Brain microvascular endothelial cell (primary cell): ENCODE measurements at regions not wholly inside any gene's neighbourhood (a gene's known extent, or its start where the extent isn't known, plus 50 kb on each side); places are given as distances from the start of the nearest gene placed in this dataset.
"Not testable (repeated sequence)": the region's sequence is repeated elsewhere in the genome, so short reads cannot be mapped to it uniquely, and the experiment has no call there.

Source experiments
- DNase-seq: peaks from one replicate; pipeline ENCODE4 v3.0.0-alpha.2; 2020
- H3K27ac ChIP-seq: fragments of 250-450 bp; sonication (Bioruptor Pico); 2 replicates; pipeline ENCODE4 v1.5.1; 2020; ENCODE audit warnings: mild to moderate bottlenecking, moderate library complexity
- H3K27me3 ChIP-seq: fragments of 250-450 bp; sonication (Bioruptor Pico); replicated peaks from 2 replicates; pipeline ENCODE4 v1.5.1; 2020; ENCODE audit warnings: mild to moderate bottlenecking
- H3K36me3 ChIP-seq: fragments of 250-450 bp; sonication (Bioruptor Pico); replicated peaks from 2 replicates; pipeline ENCODE4 v1.5.1; 2020; ENCODE audit warnings: mild to moderate bottlenecking
- H3K4me3 ChIP-seq: 2 replicates; pipeline ENCODE4 v1.5.1; 2011; ENCODE audit warnings: low read depth, mild to moderate bottlenecking, control low read depth, low read length, moderate library complexity
- in situ Hi-C: cut with HindIII; loops from 2 replicates; pipeline ENCODE4 v1.10.0; 2017; ENCODE audit warnings: low sequenced_read_pairs, low pct_ligation_motif_present
- TF ChIP-seq, protein P1 (sequence below): IDR thresholded peaks from 2 replicates; pipeline ENCODE4 v1.5.1; 2011; ENCODE audit warnings: low read depth, mild to moderate bottlenecking, moderate library complexity, low read length, control low read depth, inconsistent platforms; ENCODE audit errors: missing control alignments

DNA sequence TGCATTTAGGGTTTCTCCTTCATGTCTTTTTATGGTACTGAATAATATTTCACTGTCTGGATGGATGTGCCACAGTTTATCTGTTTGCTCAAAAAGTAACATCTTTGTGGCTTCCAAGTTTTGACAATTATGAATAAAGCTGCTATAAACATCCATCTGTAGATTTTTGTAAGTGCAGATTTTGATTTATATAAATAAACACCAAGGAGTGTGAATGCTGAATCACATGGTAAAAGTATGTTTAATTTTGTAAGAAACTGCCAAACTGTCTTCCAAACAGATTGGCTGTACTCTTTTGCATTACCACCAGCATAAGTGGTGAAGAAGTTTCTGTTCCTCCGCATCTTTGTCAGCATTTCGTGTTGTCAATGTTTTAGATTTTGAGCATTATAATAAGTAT, 158.7 kb upstream of the GIMD1 start:
- no peak for DNase-seq
- H3K27me3 ChIP-seq = no peaks in the 10 kb centered on the region
- in situ Hi-C loops = no loop called here
- H3K36me3 ChIP-seq = no peaks in the 10 kb centered on the region
- TF ChIP-seq, protein P1, sequence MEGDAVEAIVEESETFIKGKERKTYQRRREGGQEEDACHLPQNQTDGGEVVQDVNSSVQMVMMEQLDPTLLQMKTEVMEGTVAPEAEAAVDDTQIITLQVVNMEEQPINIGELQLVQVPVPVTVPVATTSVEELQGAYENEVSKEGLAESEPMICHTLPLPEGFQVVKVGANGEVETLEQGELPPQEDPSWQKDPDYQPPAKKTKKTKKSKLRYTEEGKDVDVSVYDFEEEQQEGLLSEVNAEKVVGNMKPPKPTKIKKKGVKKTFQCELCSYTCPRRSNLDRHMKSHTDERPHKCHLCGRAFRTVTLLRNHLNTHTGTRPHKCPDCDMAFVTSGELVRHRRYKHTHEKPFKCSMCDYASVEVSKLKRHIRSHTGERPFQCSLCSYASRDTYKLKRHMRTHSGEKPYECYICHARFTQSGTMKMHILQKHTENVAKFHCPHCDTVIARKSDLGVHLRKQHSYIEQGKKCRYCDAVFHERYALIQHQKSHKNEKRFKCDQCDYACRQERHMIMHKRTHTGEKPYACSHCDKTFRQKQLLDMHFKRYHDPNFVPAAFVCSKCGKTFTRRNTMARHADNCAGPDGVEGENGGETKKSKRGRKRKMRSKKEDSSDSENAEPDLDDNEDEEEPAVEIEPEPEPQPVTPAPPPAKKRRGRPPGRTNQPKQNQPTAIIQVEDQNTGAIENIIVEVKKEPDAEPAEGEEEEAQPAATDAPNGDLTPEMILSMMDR = no peak
- no peak overlapping the region for H3K4me3 ChIP-seq
- H3K27ac ChIP-seq = no peak overlapping the region

DNA sequence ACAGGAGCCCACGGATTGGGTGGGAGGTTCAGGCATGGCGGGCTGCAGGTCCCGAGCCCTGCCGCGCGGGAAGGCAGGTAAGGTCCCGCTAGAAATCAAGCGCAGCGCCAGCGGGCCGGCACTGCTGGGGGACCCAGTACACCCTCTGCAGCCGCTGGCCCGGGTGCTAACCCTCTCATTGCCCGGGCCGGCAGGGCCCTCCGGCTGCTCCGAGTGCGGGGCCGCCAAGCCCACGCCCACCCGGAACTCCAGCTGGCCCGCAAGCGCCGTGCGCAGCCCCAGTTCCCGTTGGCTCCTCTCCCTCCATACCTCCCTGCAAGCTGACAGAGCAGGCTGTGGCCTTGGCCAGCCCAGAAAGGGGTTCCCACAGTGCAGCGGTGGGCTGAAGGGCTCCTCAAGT, 156.8 kb upstream of the GIMD1 start:
- in situ Hi-C loops, H3K4me3 ChIP-seq: not testable (repeated sequence)

DNA sequence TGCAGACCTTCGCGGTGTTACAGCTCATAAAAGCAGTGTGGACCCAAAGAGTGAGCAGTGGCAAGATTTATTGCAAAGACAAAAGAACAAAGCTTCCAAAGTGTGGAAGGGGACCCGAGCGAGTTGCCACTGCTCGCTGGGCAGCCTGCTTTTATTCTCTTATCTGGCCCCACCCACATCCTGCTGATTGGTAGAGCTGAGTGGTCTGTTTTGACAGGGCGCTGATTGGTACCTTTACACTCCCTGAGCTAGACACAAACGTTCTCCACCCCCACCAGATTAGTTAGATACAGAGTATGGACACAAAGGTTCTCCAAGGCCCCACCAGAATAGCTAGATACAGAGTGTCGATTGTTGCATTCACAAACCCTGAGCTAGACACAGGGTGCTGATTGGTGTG, 156.2 kb upstream of the GIMD1 start:
- DNase-seq, H3K27me3 ChIP-seq, in situ Hi-C loops, H3K4me3 ChIP-seq, H3K27ac ChIP-seq, H3K36me3 ChIP-seq: not testable (repeated sequence)

More for the DNA sequence above, 156.8 kb upstream of the GIMD1 start:
- H3K27ac ChIP-seq, H3K27me3 ChIP-seq, H3K36me3 ChIP-seq, DNase-seq: not testable (repeated sequence)

DNA sequence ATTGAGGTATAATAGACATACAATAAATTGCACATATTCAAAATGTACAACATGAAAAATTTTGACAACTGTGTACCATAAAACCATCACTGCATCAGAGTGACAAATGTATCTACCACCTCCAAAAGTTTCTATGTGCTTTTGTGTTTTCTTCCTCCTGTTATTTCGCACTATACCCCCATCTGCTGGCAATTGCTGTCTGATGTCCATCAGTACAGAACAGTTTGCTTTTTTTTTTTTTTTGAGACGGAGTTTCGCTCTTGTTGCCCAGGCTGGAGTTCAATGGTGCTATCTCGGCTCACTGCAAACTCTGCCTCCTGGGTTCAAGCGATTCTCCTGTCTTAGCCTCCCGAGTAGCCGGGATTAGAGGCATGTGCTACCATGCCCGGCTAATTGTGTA, 154.3 kb upstream of the GIMD1 start:
- H3K27me3 ChIP-seq = no peaks in the 10 kb centered on the region
- in situ Hi-C loops = no loop called here
- no peaks in the 10 kb centered on the region for H3K36me3 ChIP-seq
- TF ChIP-seq, protein P1 = peak; percentile 52
- no peak overlapping the region for H3K4me3 ChIP-seq
- H3K27ac ChIP-seq = no peak overlapping the region
- DNase-seq = peak; percentile 31

DNA sequence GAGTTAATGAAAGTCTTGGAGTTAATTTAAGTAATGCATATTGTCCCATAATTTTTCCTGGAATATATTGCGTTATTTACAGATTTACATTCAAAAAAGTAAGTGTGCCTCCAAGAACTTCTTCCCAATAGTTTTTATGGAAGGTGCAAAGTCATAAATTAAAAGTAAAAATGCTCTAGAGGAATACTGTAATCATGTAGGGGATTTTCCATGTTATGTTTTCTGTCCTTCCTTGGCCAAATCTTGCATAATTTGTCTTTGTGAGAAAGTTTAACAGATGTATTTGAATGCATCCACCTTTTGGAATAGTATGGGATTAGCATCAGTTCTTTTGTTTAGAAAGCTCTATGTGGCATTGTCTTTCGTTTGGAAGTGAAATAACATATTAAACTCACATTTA, 144.1 kb upstream of the GIMD1 start:
- in situ Hi-C loops = no loop called here
- TF ChIP-seq, protein P1 = no peak
- no peaks in the 10 kb centered on the region for H3K36me3 ChIP-seq

DNA sequence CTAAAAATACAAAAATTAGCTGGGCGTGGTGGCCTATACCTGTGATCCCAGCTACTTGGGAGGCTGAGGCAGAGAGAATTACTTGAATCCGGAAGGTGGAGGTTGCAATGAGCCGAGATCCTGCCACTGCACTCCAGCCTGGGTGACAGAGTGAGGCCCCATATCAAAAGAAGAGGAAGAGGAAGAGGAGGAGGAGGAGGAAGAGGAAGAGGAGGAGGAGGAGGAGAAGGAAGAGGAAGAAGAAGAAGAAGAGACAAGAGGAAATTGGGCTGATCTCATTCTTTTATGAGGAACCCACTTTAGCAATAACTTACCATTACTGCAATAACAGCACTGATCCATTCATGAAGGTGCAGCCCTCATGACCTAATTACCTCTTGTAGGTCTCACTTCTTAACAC, 138.9 kb upstream of the GIMD1 start:
- DNase-seq = no peak
- Histone ChIP-seq H3K27ac (no peak overlapping the region), H3K36me3 (no peaks in the 10 kb centered on the region), H3K4me3 (no peak overlapping the region), H3K27me3 (no peaks in the 10 kb centered on the region)
- TF ChIP-seq, protein P1 = no peak
- in situ Hi-C loops = no loop called here

More for the DNA sequence above, 144.1 kb upstream of the GIMD1 start:
- no peak overlapping the region for H3K27ac ChIP-seq
- DNase-seq = no peak
- H3K4me3 ChIP-seq = no peak overlapping the region
- H3K27me3 ChIP-seq = no peaks in the 10 kb centered on the region
